Astrocyte of the spinal cord (primary cell): ENCODE measurements at regions not wholly inside any gene's neighbourhood (a gene's known extent, or its start where the extent isn't known, plus 50 kb on each side); places are given as distances from the start of the nearest gene placed in this dataset.

ENCODE experiments used
- DNase-seq: peaks from one replicate; pipeline ENCODE4 v3.0.0; 2011; ENCODE audit warnings: low read depth, low spot score
- H3K4me3 ChIP-seq: 2 replicates; pipeline ENCODE4 v1.5.1; 2011; ENCODE audit warnings: low read depth, mild to moderate bottlenecking, low read length, moderate library complexity
- CTCF ChIP-seq: IDR thresholded peaks from 2 replicates; pipeline ENCODE4 v1.5.1; 2012; ENCODE audit warnings: low read depth, mild to moderate bottlenecking, low read length, inconsistent platforms
- in situ Hi-C: cut with HindIII; loops from 2 replicates; pipeline ENCODE4 v1.10.0; 2017; ENCODE audit warnings: low sequenced_read_pairs

GRCh38 chr13:80979035-80979641 lies 638.2 kb upstream of the SPRY2 start:
- DNase-seq, result peak; percentile 74
- peak; percentile 89 for TF ChIP-seq CTCF
- no peak overlapping the region for H3K4me3 ChIP-seq
- in situ Hi-C loops, result no loop called here

- TF ChIP-seq CTCF, result no peak
- no peak overlapping the region for H3K4me3 ChIP-seq
- no peak for DNase-seq
- in situ Hi-C loops, result no loop called here
Measured at GRCh38 chr13:80977168-80977567, 636.2 kb upstream of the SPRY2 start.

- in situ Hi-C loops, result no loop called here
- no peak for DNase-seq
- TF ChIP-seq CTCF, result no peak
- H3K4me3 ChIP-seq, result no peak overlapping the region
Measured at GRCh38 chr13:80975903-80976302, 635.0 kb upstream of the SPRY2 start.

- no peak overlapping the region for H3K4me3 ChIP-seq
- DNase-seq, result no peak
- no peak for TF ChIP-seq CTCF
- in situ Hi-C loops, result no loop called here
Measured at GRCh38 chr13:80973721-80974120, 632.8 kb upstream of the SPRY2 start.

DNA sequence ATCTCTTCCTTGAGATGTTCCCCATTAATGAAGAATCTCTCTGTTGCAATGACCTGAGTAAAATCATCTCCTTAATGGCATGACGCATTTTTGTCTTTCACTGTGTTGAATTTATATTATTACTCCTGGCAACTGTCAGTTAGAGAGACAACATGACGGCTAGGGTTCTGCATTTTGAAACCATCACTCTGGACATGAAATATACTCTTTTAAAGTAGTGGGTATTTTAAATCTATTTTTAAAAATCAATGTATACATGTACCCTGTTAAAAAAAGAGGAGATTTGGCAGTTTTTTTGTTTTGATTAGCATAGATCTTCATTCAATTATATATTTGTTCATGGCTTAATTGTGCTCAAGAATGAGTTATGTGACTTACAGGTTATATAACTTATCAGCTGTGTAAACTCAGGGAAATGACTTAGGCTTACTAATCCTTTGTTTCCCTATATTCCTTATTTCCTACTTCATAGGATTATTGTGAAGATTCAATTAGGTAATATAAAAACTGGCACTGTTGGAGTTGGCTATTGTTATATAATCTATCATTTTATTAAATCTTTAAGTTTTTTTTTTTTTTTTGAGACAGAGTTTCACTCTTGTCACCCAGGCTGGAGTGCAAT lies 632.0 kb upstream of the SPRY2 start:
- no peak for TF ChIP-seq CTCF
- DNase-seq, result no peak
- in situ Hi-C loops, result no loop called here
- no peak overlapping the region for H3K4me3 ChIP-seq

- no peak for DNase-seq
- in situ Hi-C loops, result no loop called here
- no peak for TF ChIP-seq CTCF
- H3K4me3 ChIP-seq, result no peak overlapping the region
Measured at GRCh38 chr13:80965097-80965496, 624.2 kb upstream of the SPRY2 start.
